SK-N-SH treated with all-trans-retinoic acid at 6 μM for 48 hours (cell line): ENCODE measurements at regions not wholly inside any gene's neighbourhood (a gene's known extent, or its start where the extent isn't known, plus 50 kb on each side); places are given as distances from the start of the nearest gene placed in this dataset.

ENCODE experiments used
- ARNTL ChIP-seq: fragments of 450-650 bp; formaldehyde crosslinking; IDR thresholded peaks from 2 replicates; pipeline ENCODE4 v1.5.0; 2020; ENCODE audit warnings: low read depth, mild to moderate bottlenecking, moderate library complexity, borderline replicate concordance
- CREB5 ChIP-seq: fragments of 250-450 bp; sonication (Bioruptor Pico); IDR thresholded peaks from 2 replicates; pipeline ENCODE4 v1.5.1; 2020; ENCODE audit warnings: low read depth, mild to moderate bottlenecking, moderate library complexity
- CSDC2 ChIP-seq: fragments of 250-450 bp; sonication (Bioruptor Pico); IDR thresholded peaks from 2 replicates; pipeline ENCODE4 v1.5.0; 2020; ENCODE audit warnings: mild to moderate bottlenecking, moderate library complexity
- CSRNP3 ChIP-seq: fragments of 250-450 bp; sonication (Bioruptor Pico); IDR thresholded peaks from 2 replicates; pipeline ENCODE4 v1.5.1; 2021; ENCODE audit warnings: mild to moderate bottlenecking, moderate library complexity
- ESRRG ChIP-seq: fragments of 250-450 bp; sonication (Bioruptor Pico); IDR thresholded peaks from 2 replicates; pipeline ENCODE4 v1.6.1; 2021; ENCODE audit warnings: mild to moderate bottlenecking
- GLIS3 ChIP-seq: fragments of 250-450 bp; sonication (Bioruptor Pico); IDR thresholded peaks from 2 replicates; pipeline ENCODE4 v1.5.0; 2020; ENCODE audit warnings: mild to moderate bottlenecking, moderate library complexity
- PATZ1 ChIP-seq: fragments of 250-450 bp; sonication (Bioruptor Pico); IDR thresholded peaks from 2 replicates; pipeline ENCODE4 v1.8.0; 2020; ENCODE audit warnings: mild to moderate bottlenecking, moderate library complexity, borderline replicate concordance
- RARB ChIP-seq: fragments of 250-450 bp; sonication (Bioruptor Pico); IDR thresholded peaks from 2 replicates; pipeline ENCODE4 v1.8.0; 2021; ENCODE audit warnings: mild to moderate bottlenecking, moderate library complexity
- TSHZ2 ChIP-seq: fragments of 250-450 bp; sonication (Bioruptor Pico); IDR thresholded peaks from 2 replicates; pipeline ENCODE4 v1.5.0; 2020; ENCODE audit warnings: mild to moderate bottlenecking, moderate library complexity
- ZFP3 ChIP-seq: fragments of 250-450 bp; sonication (Bioruptor Pico); IDR thresholded peaks from 2 replicates; pipeline ENCODE4 v1.5.0; 2020; ENCODE audit warnings: mild to moderate bottlenecking, moderate library complexity
- ZFP30 ChIP-seq: fragments of 450-650 bp; formaldehyde crosslinking; IDR thresholded peaks from 2 replicates; pipeline ENCODE4 v1.5.0; 2022; ENCODE audit warnings: mild to moderate bottlenecking, moderate library complexity
- ZNF70 ChIP-seq: fragments of 450-650 bp; formaldehyde crosslinking; IDR thresholded peaks from 2 replicates; pipeline ENCODE4 v1.5.0; 2020; ENCODE audit warnings: mild to moderate bottlenecking, moderate library complexity
- ZNF8 ChIP-seq: fragments of 450-650 bp; formaldehyde crosslinking; IDR thresholded peaks from 2 replicates; pipeline ENCODE4 v1.5.0; 2020; ENCODE audit warnings: mild to moderate bottlenecking, moderate library complexity

DNA sequence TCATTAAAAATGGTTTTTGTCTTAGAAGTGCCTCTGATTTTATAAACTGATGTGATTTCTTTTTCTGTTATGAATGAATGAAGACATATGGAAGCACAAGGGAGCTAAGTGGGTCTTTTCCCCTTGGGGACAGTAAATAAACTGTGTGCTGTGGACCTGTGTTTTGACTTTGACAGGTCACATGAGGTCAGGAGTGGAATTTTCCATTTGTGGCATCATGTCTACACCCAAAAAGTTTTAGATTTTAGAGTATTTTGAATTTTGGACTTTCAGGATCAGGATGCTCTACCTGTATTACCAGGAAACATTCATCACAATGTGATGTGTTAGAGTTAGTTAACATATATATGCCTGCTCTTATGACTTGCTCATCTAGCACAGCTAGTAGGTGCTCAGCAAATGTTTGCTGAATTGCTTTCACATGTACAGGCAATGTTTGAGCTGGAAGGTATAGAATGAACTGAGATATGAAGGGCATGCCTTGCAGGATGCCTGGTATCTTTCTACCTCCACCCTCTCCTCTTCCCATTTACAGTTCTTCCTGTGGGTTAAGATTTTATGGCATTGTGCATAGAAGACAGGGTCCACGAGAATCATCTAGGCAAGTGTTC, 73.2 kb upstream of the NR3C1 start:
- TF ChIP-seq ARNTL (CRISPR knock-in tag), result no peak
- TF ChIP-seq CREB5 (CRISPR knock-in tag), result no peak
- no peak for TF ChIP-seq RARB (CRISPR knock-in tag)
- no peak for TF ChIP-seq TSHZ2
- no peak for TF ChIP-seq ZNF70 (CRISPR knock-in tag)
- TF ChIP-seq PATZ1, result no peak
- no peak for TF ChIP-seq ZNF8 (CRISPR knock-in tag)
- TF ChIP-seq CSDC2 (CRISPR knock-in tag), result no peak
- no peak for TF ChIP-seq CSRNP3 (CRISPR knock-in tag)
- TF ChIP-seq ZFP3, result no peak
- TF ChIP-seq GLIS3 (CRISPR knock-in tag), result no peak
- no peak for TF ChIP-seq ZFP30 (CRISPR knock-in tag)
- TF ChIP-seq ESRRG (CRISPR knock-in tag), result no peak
